ENCODE measurements at regions not wholly inside any gene's neighbourhood (a gene's known extent, or its start where the extent isn't known, plus 50 kb on each side); places are given as distances from the start of the nearest gene placed in this dataset.

DNA sequence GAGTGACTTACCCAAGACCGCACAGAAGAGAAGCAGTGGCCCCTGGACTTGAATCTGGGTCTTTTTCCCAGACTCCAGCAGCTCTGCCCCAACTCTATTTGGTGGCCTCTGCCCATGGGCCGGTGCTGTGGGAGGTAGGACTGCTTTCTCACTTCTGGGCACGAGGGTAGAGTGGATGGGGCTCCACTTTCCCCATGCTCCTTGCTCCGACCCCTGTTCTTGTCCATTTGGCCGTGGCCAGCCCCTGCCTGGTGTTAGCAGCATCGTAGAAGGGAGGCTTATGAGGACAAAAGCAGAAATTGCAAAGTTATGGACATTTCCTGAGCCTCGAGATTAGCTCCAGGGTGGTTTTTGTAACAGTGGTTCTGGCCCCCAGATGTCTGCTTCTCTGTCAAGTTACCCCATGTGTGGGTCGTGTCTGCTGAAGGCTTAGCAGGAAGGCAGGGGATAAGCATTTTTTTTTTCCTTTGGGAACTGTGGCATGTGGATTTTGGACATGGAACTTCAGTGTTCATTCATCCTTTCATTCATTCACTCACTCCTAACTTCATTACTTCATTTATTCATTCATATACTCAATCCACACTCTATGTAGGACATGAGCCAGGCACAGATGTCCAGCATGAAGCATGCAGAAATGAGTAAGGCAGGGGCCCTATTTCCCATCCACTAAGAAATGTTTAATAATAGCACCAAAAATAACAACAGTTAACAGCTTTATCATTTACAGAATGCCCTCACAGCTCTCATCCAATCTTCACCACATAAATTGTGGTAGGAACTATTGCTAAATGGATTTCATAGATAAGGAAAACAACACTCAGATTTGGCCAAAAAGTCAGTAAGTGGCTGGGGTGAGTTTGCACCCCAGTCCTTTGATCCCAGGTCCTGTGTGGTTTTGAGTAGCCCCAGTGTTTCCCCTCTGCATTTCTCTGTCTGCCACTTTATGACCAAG is 180.5 kb downstream of the OPA1 start:
- TF ChIP-seq, protein P1, sequence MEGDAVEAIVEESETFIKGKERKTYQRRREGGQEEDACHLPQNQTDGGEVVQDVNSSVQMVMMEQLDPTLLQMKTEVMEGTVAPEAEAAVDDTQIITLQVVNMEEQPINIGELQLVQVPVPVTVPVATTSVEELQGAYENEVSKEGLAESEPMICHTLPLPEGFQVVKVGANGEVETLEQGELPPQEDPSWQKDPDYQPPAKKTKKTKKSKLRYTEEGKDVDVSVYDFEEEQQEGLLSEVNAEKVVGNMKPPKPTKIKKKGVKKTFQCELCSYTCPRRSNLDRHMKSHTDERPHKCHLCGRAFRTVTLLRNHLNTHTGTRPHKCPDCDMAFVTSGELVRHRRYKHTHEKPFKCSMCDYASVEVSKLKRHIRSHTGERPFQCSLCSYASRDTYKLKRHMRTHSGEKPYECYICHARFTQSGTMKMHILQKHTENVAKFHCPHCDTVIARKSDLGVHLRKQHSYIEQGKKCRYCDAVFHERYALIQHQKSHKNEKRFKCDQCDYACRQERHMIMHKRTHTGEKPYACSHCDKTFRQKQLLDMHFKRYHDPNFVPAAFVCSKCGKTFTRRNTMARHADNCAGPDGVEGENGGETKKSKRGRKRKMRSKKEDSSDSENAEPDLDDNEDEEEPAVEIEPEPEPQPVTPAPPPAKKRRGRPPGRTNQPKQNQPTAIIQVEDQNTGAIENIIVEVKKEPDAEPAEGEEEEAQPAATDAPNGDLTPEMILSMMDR (IDR thresholded peaks at IDR 0.05) = no peak
- no peak for TF ChIP-seq POLR2A (IDR thresholded peaks at IDR 0.05)
- TF ChIP-seq POLR2AphosphoS5 (IDR thresholded peaks at IDR 0.05; ENCODE audit: insufficient read depth in 1 of 2, low read depth in 1 of 2) = no peak
